ENCODE measurements at regions not wholly inside any gene's neighbourhood (a gene's known extent, or its start where the extent isn't known, plus 50 kb on each side); places are given as distances from the start of the nearest gene placed in this dataset.

GRCh38 chr7:25444991-25445390 is 216.7 kb upstream of the NPVF start:
- TF ChIP-seq, protein P1, sequence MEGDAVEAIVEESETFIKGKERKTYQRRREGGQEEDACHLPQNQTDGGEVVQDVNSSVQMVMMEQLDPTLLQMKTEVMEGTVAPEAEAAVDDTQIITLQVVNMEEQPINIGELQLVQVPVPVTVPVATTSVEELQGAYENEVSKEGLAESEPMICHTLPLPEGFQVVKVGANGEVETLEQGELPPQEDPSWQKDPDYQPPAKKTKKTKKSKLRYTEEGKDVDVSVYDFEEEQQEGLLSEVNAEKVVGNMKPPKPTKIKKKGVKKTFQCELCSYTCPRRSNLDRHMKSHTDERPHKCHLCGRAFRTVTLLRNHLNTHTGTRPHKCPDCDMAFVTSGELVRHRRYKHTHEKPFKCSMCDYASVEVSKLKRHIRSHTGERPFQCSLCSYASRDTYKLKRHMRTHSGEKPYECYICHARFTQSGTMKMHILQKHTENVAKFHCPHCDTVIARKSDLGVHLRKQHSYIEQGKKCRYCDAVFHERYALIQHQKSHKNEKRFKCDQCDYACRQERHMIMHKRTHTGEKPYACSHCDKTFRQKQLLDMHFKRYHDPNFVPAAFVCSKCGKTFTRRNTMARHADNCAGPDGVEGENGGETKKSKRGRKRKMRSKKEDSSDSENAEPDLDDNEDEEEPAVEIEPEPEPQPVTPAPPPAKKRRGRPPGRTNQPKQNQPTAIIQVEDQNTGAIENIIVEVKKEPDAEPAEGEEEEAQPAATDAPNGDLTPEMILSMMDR (IDR thresholded peaks at IDR 0.05) = no peak
- no peak for TF ChIP-seq POLR2A (IDR thresholded peaks at IDR 0.05)

All from adrenal gland (tissue), 5 donors.